GM12864 (cell line): ENCODE measurements at regions not wholly inside any gene's neighbourhood (a gene's known extent, or its start where the extent isn't known, plus 50 kb on each side); places are given as distances from the start of the nearest gene placed in this dataset.

Source experiments
- DNase-seq: peaks from one replicate; pipeline ENCODE4 v3.0.0-alpha.2; 2011; ENCODE audit warnings: low read depth
- H3K4me3 ChIP-seq: 2 replicates; pipeline ENCODE4 v1.5.1; 2011; ENCODE audit warnings: mild to moderate bottlenecking, low read depth, low read length, control low read depth
- CTCF ChIP-seq: IDR thresholded peaks from 2 replicates; pipeline ENCODE4 v1.5.1; 2011; ENCODE audit warnings: low read depth, mild to moderate bottlenecking, moderate library complexity, low read length, control low read depth, inconsistent platforms; ENCODE audit errors: missing control alignments

- DNase-seq, result no peak
- no peak overlapping the region for H3K4me3 ChIP-seq
- TF ChIP-seq CTCF, result no peak
Observed at GRCh38 chr2:180927030-180927686, 53.2 kb upstream of the UBE2E3 start.

DNA sequence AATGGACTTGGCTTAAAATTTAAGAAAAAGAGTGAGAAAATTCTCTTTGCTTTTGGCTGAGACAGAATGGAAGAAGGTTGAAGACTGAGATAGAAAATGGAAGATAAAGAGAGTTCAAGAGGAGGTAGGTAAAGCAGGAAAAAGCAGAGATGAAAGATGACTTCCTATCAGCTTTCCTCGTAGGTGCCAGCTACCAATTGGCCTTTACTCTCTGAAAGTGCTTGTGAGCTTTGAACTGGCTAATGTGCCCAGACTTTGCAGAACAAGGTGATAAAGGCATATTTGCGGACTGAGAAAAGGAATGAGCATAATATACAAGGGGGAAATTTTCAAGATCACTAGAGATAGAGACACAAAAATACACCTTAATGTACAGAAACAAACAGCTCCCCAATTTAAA, 54.7 kb upstream of the UBE2E3 start:
- TF ChIP-seq CTCF, result no peak
- no peak for DNase-seq
- no peak overlapping the region for H3K4me3 ChIP-seq

DNA sequence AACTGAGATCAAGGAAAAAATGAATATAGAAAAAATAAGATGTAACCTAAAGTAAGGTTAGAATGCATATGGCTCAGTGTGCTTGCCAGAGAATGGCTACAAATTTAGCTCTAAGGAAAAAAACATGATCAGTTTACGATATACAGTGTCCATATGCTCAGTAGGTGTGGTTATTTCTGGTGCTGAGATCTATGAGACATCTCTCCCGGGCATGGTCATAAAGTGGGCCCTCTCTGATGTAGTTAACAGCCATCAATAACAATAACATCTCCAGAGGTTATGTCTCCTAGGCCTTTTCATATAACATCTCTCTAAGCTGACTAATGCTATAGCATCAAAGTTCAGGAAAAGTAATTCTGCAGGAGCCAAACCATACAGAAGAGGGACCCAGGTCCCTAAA, 56.3 kb upstream of the UBE2E3 start:
- DNase-seq, result no peak
- TF ChIP-seq CTCF, result no peak
- no peak overlapping the region for H3K4me3 ChIP-seq

DNA sequence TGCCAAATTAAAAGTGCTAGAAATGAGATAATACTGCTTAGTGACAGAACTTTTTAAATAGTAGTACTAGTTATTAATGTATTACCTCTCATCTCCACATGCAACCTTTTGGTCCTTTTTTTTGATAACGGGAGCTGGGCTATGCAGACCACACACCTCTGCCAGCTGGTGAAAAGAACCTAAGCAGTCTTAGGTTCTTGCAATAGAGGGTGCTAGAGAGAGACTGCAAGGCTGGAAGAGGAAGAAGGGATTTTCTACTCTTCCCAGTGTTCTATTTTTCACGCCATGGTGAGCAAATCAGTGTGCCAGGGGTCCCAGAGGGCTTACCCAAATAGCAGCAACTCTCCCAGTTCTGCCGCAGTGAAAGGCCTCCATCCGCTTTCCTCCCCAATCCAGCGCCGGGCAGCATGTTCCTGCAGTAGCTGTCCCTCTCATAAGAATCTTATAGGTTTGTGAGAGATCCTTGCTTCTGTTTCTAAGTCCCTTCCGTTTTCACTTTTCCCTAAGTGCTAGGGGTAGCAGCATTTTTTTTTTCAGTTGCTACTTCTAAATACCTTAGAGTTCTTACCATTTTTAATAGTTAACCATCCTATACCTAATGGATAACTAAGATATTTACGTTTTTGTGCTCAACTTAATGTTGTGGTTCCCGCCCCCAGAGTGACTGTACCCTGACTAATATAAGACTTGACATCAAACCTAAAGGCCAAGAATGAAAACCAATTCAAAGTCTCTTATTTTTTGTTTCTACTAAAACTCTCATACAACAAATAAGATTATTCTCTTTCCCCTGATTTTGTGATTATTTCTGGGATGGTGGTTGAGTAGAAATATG, 69.4 kb upstream of the UBE2E3 start:
- H3K4me3 ChIP-seq, result no peak overlapping the region
- no peak for TF ChIP-seq CTCF
- DNase-seq, result no peak

GRCh38 chr2:180907731-180908130, 72.7 kb upstream of the UBE2E3 start:
- no peak for DNase-seq
- TF ChIP-seq CTCF, result no peak
- H3K4me3 ChIP-seq, result no peak overlapping the region

DNA sequence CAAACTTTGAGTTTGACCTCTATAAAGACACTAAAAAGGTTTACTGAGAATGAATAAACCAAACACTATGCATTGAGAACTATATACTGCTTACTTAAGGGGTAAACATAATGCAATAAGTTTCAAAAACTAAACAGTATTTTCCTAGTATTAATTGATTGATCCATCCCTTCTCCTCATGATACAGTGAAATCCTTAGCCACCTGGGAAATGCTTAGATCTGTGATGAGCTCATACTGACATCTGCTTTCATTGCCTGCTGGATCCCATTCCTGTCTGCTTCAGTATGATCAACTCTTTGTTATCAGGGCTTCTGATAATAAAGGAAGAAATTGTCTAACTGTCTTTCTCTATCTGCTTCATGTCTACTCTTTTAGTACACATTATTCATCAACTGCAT, 74.9 kb upstream of the UBE2E3 start:
- TF ChIP-seq CTCF, result no peak
- H3K4me3 ChIP-seq, result no peak overlapping the region
- DNase-seq, result no peak
